ENCODE measurements at regions not wholly inside any gene's neighbourhood (a gene's known extent, or its start where the extent isn't known, plus 50 kb on each side); places are given as distances from the start of the nearest gene placed in this dataset.

- no peak for TF ChIP-seq CTCF (IDR thresholded peaks at IDR 0.05)
- no peak for TF ChIP-seq EP300 (IDR thresholded peaks at IDR 0.05)
- TF ChIP-seq POLR2A (IDR thresholded peaks at IDR 0.05) = no peak
Measured at GRCh38 chr2:41720331-41721251, 327.2 kb upstream of the PKDCC start.
